GM18909 (cell line): ENCODE measurements at regions not wholly inside any gene's neighbourhood (a gene's known extent, or its start where the extent isn't known, plus 50 kb on each side); places are given as distances from the start of the nearest gene placed in this dataset.

Experiments used
- ATAC-seq: cut with Tn5 transposase; IDR thresholded peaks from one replicate; pipeline ENCODE4 v1.9.1; 2021; ENCODE audit warnings: mild to moderate bottlenecking; ENCODE audit not compliant: unreplicated experiment, poor library complexity

DNA sequence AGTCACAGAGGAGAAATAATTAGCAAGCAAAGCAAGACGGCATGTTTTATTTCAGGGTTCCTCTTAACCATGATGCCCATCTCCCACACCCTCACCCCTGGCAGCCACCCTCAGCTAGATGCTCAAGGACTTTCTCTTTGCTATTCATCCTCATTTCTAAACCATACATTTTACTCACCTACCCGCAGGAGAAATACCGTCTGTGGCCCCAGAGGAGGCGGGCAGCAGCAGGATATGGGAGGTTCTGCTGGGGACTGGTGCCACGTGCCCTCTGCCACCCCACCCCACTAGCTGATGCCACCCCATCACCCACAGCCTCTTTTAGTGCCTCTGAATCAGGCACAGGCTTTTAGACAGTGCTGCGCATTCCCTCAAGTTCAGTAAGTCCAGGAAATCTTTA is 168.7 kb upstream of the ITGB1 start:
- no peak for ATAC-seq

- ATAC-seq, result peak; percentile 63
Measured at GRCh38 chr10:33125522-33126517, 167.8 kb upstream of the ITGB1 start.

DNA sequence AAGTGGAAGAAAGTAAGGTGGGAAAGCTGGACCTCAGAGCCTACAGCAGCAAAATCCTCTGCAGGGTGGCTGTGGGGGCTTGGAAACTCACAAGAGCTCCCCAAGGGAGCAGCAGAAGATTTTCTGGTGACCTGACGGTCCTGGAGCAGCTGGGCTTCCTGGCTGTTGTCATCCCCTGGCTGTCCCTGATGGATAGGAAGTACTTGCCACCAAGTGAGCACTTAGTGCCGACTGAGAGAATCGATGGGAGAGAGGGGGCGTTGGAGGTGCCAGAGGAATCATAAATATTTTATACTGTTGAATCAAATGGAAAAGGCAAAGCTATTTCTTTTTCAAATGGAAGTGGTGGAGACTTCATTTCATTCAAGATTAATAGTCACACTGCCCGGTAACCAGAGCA is 167.1 kb upstream of the ITGB1 start:
- ATAC-seq, result no peak

DNA sequence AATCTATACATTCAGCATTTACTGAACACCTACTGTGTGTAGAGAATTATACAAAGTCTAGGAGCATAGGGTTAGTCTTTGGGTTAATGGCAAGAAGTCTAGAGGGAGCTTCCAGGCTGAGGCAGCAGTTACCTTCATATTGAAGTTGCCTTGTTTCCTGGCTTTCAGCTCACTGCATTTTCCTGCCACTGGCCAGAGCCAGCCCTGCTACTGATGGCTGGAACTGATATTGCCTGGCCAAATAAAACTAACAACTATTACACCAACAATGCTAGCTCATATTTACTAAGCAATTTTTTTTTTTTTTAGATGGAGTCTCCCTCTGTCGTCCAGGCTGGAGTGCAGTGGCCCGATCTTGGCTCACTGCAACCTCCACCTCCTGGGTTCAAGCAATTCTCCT is 165.7 kb upstream of the ITGB1 start:
- ATAC-seq, result no peak

DNA sequence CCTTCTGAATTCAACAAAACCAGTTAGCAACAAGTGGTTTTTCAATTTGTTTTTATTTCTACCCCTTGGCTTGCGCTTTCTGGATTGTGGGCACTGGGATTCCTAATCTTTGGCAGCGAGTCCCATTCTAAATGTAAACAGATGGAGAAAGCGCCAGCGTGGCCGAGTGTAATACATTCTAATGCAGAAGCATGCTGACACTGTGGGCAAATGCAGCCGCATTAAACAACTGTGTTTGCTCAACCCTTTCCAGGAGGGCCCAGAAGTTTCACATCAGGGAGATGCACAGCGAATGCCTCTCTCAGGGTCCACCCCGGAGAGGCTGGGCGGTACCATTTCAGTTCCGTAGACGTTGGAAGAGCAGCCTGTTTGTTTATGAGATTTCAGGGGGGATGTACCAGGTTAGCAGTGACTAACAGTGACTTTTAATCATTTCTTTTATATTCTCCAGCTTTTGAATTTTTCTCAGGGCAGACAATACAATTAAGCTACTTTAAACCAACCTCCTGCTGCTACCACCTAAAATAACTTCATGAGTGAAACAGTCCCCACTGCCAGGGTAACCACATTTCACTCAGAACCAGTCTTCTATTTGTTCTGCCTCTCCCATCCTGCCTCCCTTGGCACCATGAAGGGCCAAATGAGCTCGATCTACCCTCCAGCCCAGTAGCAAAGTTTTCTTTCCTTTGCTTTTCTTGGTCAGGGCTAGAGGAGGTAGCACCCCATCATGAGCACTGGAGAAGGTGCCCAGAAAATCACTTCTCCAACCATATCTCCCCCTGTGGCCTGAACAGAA is 164.2 kb upstream of the ITGB1 start:
- ATAC-seq, result no peak

- ATAC-seq, result peak; percentile 48
Measured at GRCh38 chr10:33120700-33121099, 162.7 kb upstream of the ITGB1 start.

DNA sequence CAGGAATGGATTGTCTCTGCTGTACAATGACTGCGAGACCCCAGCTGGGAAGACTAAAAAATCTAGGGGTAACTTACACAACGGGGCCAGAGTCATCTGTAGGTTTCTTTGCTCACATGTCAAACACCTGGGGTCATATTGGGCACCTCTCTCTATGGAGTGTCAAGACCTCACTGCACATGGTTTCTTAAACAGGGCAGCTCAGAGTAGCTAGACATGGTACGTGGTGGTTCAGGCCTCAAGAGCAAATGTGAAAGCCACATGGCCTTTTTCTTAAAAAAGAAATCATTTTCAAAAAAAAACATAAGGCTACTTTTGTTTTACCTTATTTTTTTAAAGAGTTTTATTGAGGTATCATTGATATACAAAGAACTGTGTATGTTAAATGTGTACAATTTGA is 162.2 kb upstream of the ITGB1 start:
- peak; percentile 18 for ATAC-seq

- no peak for ATAC-seq
Measured at GRCh38 chr10:33117816-33118215, 159.8 kb upstream of the ITGB1 start.

DNA sequence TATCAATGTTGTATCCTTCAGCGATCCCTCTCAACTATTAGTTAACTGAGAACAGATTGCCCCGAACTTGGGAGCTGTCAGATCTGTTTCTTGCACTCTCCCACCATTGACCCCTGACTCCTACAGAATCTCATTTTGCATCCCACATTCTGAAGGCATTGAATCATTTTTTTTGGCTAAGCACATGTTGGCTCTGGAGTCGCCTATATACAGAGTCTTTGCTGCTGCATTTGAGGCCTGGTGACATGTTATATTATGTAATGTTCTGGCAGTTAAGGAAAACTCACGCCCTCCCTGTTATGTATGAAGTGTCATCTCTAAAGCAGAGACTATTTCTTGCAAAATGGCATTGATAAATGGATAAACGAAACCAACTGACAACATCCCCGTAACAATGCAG is 159.2 kb upstream of the ITGB1 start:
- ATAC-seq, result no peak

- ATAC-seq, result no peak
Measured at GRCh38 chr10:33115738-33116719, 158.0 kb upstream of the ITGB1 start.

- ATAC-seq, result no peak
Measured at GRCh38 chr10:33114451-33114952, 156.5 kb upstream of the ITGB1 start.

DNA sequence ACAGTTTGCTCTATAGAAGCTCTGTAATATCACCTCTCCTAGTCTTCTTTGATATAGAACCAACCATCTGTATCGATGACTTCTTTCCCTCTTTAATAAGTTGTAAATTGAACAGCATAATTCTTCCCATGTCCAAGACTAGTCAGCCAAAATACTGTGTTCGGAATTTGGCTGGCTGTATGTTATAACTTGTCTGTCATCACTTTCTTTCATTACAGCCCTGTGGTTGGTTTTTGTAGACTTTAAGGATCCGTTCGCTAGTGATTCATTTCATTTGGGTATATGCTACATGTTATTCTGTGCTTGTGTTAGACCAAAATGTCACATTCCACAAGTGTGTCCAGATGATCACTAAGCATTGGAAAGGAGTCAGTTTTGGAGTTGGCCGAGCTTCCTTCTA is 155.4 kb upstream of the ITGB1 start:
- ATAC-seq, result no peak

DNA sequence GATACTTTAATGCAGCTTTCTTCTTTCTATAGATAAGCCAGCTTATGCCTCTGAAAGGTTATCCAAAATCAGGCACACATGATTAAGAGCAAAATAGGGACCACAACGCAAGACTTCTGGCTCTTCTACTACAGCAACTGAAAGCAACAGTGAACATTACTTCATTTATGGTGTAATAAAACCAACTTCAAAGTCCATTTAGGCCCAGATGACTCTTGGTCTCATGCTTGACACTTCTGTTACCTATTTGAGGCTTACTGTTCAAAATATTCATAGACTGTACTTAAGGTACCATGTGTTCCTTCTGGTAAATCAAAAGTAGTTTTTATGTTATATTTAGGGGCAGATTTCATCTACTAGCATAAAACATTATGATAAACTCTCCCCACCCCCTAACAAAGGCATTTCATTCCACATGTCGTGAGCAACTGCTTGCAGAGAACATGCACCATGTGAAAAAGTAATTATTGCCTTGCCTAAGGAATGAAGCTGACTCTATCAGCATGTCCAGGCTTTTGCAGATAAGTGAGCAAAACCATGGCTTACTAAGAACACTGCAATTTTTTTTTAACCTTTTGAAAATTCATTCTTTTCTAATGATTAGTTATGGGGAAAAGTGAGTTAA is 154.9 kb upstream of the ITGB1 start:
- ATAC-seq, result no peak

DNA sequence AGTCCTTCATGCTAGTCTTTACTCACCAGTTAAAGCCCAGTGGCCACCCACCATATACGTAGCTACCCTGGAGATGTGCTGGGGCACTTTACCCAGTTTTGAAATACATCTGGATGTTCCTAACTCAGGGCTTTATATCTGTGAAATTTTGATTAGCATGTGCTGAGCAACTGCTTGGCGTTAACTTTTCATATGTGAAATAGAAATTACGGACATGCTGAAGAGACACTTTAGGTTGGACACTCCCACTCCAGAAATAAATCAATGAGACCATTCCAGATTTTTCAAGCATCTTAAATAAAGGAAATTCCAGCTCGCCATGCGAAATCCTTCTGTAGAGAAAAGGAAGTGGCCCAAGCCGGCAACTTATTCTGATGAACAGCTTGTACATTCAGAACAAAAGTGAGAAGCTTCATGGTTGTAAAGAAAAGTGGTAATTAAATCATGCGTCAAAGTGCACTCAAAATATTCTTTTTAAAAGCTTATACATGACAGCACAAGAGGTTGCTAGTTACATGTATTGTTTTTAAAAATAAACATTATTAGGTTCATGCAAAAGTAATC is 153.5 kb upstream of the ITGB1 start:
- ATAC-seq, result no peak

GRCh38 chr10:33109788-33110469 is 151.9 kb upstream of the ITGB1 start:
- ATAC-seq, result no peak

- ATAC-seq, result no peak
Measured at GRCh38 chr10:33109384-33109783, 151.4 kb upstream of the ITGB1 start.

- ATAC-seq, result no peak
Measured at GRCh38 chr10:33107953-33108352, 149.9 kb upstream of the ITGB1 start.

GRCh38 chr10:33106767-33107166 is 148.7 kb upstream of the ITGB1 start:
- no peak for ATAC-seq
